ENCODE measurements at regions not wholly inside any gene's neighbourhood (a gene's known extent, or its start where the extent isn't known, plus 50 kb on each side); places are given as distances from the start of the nearest gene placed in this dataset.

- TF ChIP-seq CTCF (optimal IDR thresholded peaks at IDR 0.05 in 1 of 3, IDR thresholded peaks at IDR 0.05 in 1 of 3, conservative IDR thresholded peaks at IDR 0.05 in 1 of 3; ENCODE audit: extremely low read depth in 1 of 3, insufficient read depth in 2 of 3, low read length in 3 of 3), result no peak
- no peak for TF ChIP-seq EZH2 (IDR thresholded peaks at IDR 0.05; ENCODE audit: low read length)
Observed at GRCh38 chrX:8358302-8358701, 106.3 kb upstream of the VCX3B start.
